RWPE1 (cell line): ENCODE measurements at regions not wholly inside any gene's neighbourhood (a gene's known extent, or its start where the extent isn't known, plus 50 kb on each side); places are given as distances from the start of the nearest gene placed in this dataset.

Experiments used
- CTCF ChIA-PET: fragments of 350-600 bp; sonication (Branson Sonifier 250); formaldehyde crosslinking; extraction: SDS; loops from one replicate; lab custom pipeline; 2021; lab: Yijun Ruan, JAX
- POLR2A ChIA-PET: fragments of 400-600 bp; formaldehyde crosslinking; extraction: SDS; loops from one replicate; lab custom pipeline; 2020; ENCODE audit warnings: antibody characterized with exemption; ENCODE audit not compliant: low non-redundant PET; lab: Yijun Ruan, JAX
- DNase-seq: peaks from one replicate; pipeline ENCODE4 v3.0.0; 2012; ENCODE audit warnings: low spot score
- H3K27ac ChIP-seq: fragments of 450-650 bp; 2 replicates; pipeline ENCODE4 v1.5.1; 2017
- CTCF ChIP-seq: fragments of 450-650 bp; conservative IDR thresholded peaks from 2 replicates; pipeline ENCODE4 v1.5.1; 2017; ENCODE audit warnings: low read depth, mild to moderate bottlenecking

GRCh38 chr18:56407646-56408180 lies 230.7 kb downstream of the TXNL1 start:
- H3K27ac ChIP-seq = no peak overlapping the region
- CTCF ChIA-PET = no interaction called here
- DNase-seq = no peak
- TF ChIP-seq CTCF = no peak
- POLR2A ChIA-PET = no interaction called here

GRCh38 chr18:56402872-56403516 lies 235.4 kb downstream of the TXNL1 start:
- peak; percentile 16 for DNase-seq
- CTCF ChIA-PET = no interaction called here
- peak overlapping the region; percentile 66 for H3K27ac ChIP-seq
- no peak for TF ChIP-seq CTCF
- POLR2A ChIA-PET = no interaction called here

GRCh38 chr18:56393870-56394269 lies 244.5 kb downstream of the TXNL1 start:
- no peak for TF ChIP-seq CTCF
- no peak overlapping the region for H3K27ac ChIP-seq
- CTCF ChIA-PET = no interaction called here
- no peak for DNase-seq
- POLR2A ChIA-PET = no interaction called here

- CTCF ChIA-PET = no interaction called here
- POLR2A ChIA-PET = no interaction called here
- no peak for DNase-seq
- H3K27ac ChIP-seq = no peak overlapping the region
- no peak for TF ChIP-seq CTCF
Measured at GRCh38 chr18:56391931-56392590, 246.3 kb downstream of the TXNL1 start.

- H3K27ac ChIP-seq = no peak overlapping the region
- CTCF ChIA-PET = no interaction called here
- no peak for TF ChIP-seq CTCF
- POLR2A ChIA-PET = no interaction called here
- no peak for DNase-seq
Measured at GRCh38 chr18:56390626-56391025, 247.8 kb downstream of the TXNL1 start.

GRCh38 chr18:56389190-56389589 lies 249.2 kb downstream of the TXNL1 start:
- no peak overlapping the region for H3K27ac ChIP-seq
- no peak for DNase-seq
- ChIA-PET CTCF (no interaction called here), POLR2A (no interaction called here)
- TF ChIP-seq CTCF = no peak
